ENCODE measurements at regions not wholly inside any gene's neighbourhood (a gene's known extent, or its start where the extent isn't known, plus 50 kb on each side); places are given as distances from the start of the nearest gene placed in this dataset.

DNA sequence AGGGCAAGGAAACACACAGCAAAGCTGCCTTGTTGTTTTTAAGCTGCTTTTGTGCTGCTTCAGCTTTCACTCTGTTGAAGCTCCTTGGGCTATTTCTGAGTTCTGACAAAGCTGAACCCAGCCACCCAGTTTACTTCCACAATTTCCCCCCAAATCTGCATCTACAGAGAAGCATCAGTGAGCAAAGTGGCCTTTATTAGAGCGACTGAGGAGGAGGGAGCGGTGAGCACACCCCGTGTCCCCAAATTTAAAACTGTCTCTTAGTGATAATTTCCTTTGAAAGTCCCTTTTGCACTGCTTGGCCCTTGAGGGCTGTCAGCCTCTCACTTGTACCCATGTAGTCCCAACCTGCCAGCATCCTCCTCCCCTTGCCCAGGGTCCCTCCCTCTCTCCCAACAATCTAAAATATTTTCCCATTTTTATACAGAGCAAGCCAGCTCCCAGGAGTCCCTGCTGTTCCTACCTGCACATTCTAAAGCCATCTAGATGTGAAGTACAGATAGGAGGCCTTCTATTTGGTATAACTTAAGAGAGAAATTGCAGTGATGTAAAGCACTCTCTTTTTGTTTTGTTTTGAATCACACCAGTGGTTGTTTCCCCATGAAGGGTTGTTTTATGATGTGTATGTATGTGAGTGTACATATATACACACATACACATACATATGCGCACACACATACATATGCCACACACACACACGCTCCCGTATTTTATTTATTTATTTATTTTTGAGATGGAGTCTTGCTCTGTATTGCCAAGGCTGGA is 313.5 kb downstream of the TLE4 start:
- DNase-seq (ENCODE audit: low read depth in 3 of 3, low spot score in 2 of 3), result no peak

DNA sequence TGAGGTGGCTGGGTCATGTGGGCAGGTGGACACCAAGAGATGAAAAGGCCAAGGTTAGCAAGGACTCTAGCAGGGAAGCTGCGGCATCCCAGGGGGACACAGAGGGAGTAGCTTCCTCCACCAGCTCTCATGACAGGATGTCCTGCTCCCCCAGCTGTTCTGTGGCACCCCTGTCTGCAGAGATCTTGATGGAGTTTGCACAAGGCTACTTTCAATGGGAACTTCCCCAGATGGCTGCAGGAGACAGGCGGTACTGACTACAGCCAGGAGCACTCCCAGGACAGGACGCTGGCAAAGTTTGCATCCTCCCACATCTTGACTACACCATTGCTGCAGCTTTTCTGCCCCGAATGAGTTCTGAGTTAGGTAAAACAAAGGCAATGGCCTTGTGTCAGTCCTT is 312.8 kb downstream of the TLE4 start:
- DNase-seq (ENCODE audit: low read depth in 3 of 3, low spot score in 2 of 3), result no peak

GRCh38 chr9:79883073-79883645 is 311.4 kb downstream of the TLE4 start:
- DNase-seq (ENCODE audit: low read depth in 3 of 3, low spot score in 2 of 3), result no peak

GRCh38 chr9:79880626-79881025 is 308.9 kb downstream of the TLE4 start:
- no peak for DNase-seq (ENCODE audit: low read depth in 3 of 3, low spot score in 2 of 3)

DNA sequence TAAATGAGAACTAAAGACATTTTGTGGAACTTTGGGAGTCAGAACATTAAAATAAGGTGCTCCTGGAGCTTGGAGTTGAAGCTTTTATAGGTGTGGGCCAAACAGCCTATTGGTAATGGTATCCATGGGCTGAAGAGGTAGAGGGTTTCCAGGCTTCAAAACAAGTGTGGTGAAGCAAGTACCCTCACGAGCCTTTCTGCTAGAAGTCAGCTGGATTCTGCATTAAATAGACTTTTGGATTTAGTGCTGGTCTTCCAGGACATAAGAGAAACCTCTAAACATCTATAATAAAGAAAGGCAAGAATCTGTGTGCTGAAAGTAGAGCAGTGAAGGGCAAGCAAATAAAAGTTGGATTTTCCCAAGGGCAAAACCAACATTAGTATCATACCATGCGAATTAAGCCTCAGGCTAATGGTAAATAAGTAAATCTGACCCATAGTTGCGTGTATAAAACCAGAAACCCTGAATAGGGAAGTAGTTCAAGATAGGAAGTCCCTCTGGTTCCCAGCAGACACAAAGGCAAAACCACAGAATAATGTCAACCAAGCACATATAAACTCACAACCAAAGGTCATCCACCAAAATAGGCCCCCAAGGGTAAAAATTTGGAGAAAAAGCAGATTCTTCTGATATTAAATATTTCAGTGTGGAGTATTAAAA is 306.3 kb downstream of the TLE4 start:
- DNase-seq (ENCODE audit: low read depth in 3 of 3, low spot score in 2 of 3), result no peak

- DNase-seq (ENCODE audit: low read depth in 3 of 3, low spot score in 2 of 3), result no peak
These were observed 296.9 kb downstream of the TLE4 start for GRCh38 chr9:79868567-79869189.

- no peak for DNase-seq (ENCODE audit: low read depth in 3 of 3, low spot score in 2 of 3)
These were observed 291.4 kb downstream of the TLE4 start for GRCh38 chr9:79862921-79863890.

GRCh38 chr9:79858508-79858907 is 286.7 kb downstream of the TLE4 start:
- DNase-seq (ENCODE audit: low read depth in 3 of 3, low spot score in 2 of 3), result no peak

DNA sequence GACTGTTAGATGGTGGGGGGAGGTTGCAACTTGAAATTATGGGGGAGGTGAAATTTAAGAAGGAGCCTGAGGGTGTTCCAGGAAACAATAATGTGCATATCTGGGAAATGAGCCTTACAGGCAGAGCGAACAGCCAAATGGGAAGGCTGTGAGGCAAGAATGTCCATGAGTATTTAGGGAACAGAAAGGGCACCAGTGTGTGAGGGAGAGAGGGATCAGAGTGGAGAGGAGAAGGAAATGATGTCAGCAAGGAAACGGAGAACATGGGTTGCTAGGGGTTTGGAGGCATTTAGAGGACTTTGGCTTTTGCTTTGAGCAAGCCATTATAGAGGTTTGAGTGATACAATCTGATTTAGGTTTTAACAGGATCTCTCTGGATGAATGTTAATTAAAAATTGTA is 285.4 kb downstream of the TLE4 start:
- no peak for DNase-seq (ENCODE audit: low read depth in 3 of 3, low spot score in 2 of 3)

GRCh38 chr9:79847074-79847473 is 275.3 kb downstream of the TLE4 start:
- no peak for DNase-seq (ENCODE audit: low read depth in 3 of 3, low spot score in 2 of 3)

- no peak for DNase-seq (ENCODE audit: low read depth in 3 of 3, low spot score in 2 of 3)
These were observed 258.0 kb downstream of the TLE4 start for GRCh38 chr9:79829566-79830302.

- DNase-seq (ENCODE audit: low read depth in 3 of 3, low spot score in 2 of 3), result no peak
These were observed 252.5 kb downstream of the TLE4 start for GRCh38 chr9:79824265-79824664.

DNA sequence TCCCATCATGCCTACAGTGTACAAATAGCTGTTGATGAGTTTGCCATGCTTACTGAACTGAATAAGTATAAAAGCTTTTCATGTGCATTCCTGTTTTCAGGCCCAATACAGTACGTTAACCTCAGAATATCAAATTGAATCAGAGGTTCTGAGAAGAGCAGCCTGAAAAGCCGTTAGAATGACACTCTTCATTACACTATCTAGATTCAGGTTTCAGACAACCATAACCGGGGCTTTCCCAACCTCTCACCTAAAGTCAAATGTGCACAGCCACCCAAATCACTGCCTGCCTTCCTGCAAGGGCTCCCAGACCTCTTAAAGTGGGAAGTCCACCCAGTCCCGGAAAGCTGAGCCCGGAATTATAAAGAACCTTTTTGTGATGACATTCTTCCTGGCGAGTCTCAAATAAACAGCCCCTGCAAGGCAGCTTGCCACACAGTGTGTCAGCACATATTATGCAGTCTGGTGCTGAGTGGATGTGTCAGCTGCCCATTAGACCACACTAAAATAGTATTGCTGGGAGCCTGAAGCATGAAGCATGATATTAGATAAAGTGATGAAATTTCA is 245.8 kb downstream of the TLE4 start:
- no peak for DNase-seq (ENCODE audit: low read depth in 3 of 3, low spot score in 2 of 3)

GRCh38 chr9:79813258-79813638 is 241.5 kb downstream of the TLE4 start:
- no peak for DNase-seq (ENCODE audit: low read depth in 3 of 3, low spot score in 2 of 3)

DNA sequence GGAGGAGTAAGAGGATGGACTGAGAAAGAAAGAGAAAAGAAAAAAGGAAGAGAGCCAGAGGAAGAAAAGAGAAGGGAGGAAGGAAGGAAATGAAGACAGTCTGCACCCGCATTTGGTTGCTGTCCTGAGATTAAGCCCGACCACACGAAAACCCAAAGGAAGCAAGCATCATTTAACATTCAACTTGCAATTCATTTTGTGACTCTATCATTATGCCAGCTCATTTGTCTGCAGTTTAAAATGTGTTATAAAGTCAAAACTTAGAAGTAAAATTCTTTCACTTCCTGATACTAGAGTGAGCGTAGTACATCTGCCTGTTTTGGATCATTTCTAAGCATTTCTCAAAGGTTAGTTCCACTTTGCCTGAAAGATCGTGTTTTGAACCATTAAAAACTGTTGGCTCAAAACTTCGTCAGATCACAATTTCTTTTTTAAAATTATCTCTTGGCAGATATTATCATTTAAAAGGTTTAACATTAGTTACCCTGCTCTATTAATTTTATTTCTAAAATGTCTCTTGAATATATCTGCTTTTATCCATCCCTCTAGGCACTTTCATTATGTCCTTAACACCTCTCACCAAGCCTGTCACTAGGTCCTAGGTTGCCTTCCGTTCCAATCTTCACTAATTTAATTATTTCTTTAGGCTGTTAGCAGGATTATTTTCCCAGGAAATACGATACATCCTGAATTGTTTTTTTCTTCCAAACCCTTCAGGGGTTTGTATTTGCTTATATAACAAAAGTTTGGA is 240.9 kb downstream of the TLE4 start:
- DNase-seq (ENCODE audit: low read depth in 3 of 3, low spot score in 2 of 3), result no peak

GRCh38 chr9:79812099-79812498 is 240.3 kb downstream of the TLE4 start:
- DNase-seq (ENCODE audit: low read depth in 3 of 3, low spot score in 2 of 3), result no peak

DNA sequence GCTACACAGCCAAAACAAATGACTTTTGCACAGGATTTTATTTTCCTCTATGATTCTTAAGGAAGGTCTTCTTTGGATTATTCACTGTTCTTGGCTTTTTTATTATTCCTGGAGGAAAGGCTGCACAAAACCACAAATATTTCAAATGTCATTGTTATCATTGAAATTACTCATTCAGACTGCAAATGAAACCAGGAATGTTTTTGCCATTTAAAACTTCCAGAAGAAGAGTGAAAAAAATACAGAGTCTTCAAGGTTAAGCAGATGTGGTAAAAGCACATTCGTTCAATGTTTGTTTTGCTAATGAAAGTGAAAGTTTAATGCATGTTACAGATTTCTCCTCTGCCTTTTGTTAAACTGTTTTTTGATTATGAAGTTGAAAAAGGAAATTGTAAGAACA is 238.2 kb downstream of the TLE4 start:
- DNase-seq (ENCODE audit: low read depth in 3 of 3, low spot score in 2 of 3), result no peak

- no peak for DNase-seq (ENCODE audit: low read depth in 3 of 3, low spot score in 2 of 3)
These were observed 237.6 kb downstream of the TLE4 start for GRCh38 chr9:79809316-79809876.

- DNase-seq (ENCODE audit: low read depth in 3 of 3, low spot score in 2 of 3), result no peak
These were observed 236.2 kb downstream of the TLE4 start for GRCh38 chr9:79807971-79808370.
